ENCODE measurements at regions not wholly inside any gene's neighbourhood (a gene's known extent, or its start where the extent isn't known, plus 50 kb on each side); places are given as distances from the start of the nearest gene placed in this dataset.

DNA sequence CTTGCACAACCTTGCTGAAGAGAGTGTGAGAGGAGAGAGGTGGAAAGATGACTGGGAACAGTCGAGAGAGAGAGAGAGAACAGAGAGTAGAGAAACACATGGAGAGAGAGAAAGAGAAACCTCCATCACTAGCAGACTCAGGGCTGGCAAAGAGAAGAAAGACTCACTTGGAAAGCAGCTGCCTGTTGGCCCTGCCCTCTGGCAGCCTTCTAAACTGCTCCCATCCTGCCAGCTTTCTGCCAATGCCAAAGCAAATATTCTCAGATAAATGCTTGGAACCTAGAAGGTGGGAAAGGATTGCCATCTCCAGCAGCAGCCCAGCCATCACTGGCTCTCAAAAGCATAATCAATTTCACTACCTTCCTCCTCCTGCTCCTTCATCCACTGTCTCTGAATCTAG is 107.9 kb upstream of the WSCD2 start:
- DNase-seq (no peak), ATAC-seq (ENCODE audit: low read depth) (no peak)
- H3K4me1 ChIP-seq (ENCODE audit: control insufficient read depth in 2 of 2, insufficient read depth in 2 of 2, low read length in 2 of 2): no peaks in the 10 kb centered on the region
- H3K79me2 ChIP-seq (ENCODE audit: control insufficient read depth, insufficient read depth, low read length): no peaks in the 10 kb centered on the region
- Mint-ChIP-seq H3K9me3 (ENCODE audit: insufficient read depth) (no peaks in the 10 kb centered on the region), H3K27ac (no peak overlapping the region), H3K4me1 (no peaks in the 10 kb centered on the region), H3K27me3 (peaks cover 6% of the 10 kb centered on the region), H3K4me3 (no peak overlapping the region)
- intact Hi-C loops (cut with micrococcal nuclease): no loop called here
- H3K27ac ChIP-seq (ENCODE audit: low read length in 2 of 2): no peak overlapping the region
- ChIA-PET POLR2A (no interaction called here), CTCF (no interaction called here)
- no CpG with 5 or more reads among the region's 1 CpG for WGBS (ENCODE audit: insufficient coverage)
- peaks cover 0 to 5% (median 0%) of the 10 kb centered on the region in 3 donors for H3K9me3 ChIP-seq (ENCODE audit: control extremely low read depth in 1 of 3, control insufficient read depth in 2 of 3, insufficient read depth in 1 of 3, low read length in 2 of 3)
- H4K20me1 ChIP-seq (ENCODE audit: control insufficient read depth, insufficient read depth, low read length, poor library complexity, severe bottlenecking): no peaks in the 10 kb centered on the region
- H3K4me3 ChIP-seq (ENCODE audit: control extremely low read depth in 1 of 5, extremely low read depth in 1 of 5, insufficient read depth in 1 of 5, low read depth in 2 of 5, low read length in 4 of 5): no peak overlapping the region
- H2AFZ ChIP-seq (ENCODE audit: insufficient read depth, low read depth, low read length, poor library complexity, severe bottlenecking): no peak overlapping the region
- peaks cover 0 to 7% (median 1%) of the 10 kb centered on the region in 4 experiments for H3K27me3 ChIP-seq (replicated peaks in 1 of 4; ENCODE audit: control extremely low read depth in 1 of 4, control insufficient read depth in 3 of 4, insufficient read depth in 4 of 4, low read length in 3 of 4)
- no peaks in the 10 kb centered on the region for H3K36me3 ChIP-seq (replicated peaks in 1 of 2; ENCODE audit: control extremely low read depth in 1 of 2, control insufficient read depth in 1 of 2, extremely low read depth in 1 of 2, insufficient read depth in 2 of 2, low read length in 1 of 2)
- H3K4me2 ChIP-seq (replicated peaks; ENCODE audit: low read depth, low read length, poor library complexity, severe bottlenecking): no peak overlapping the region
- H3K9ac ChIP-seq (ENCODE audit: low read length): no peak overlapping the region
- no peak for TF ChIP-seq EZH2 (IDR thresholded peaks at IDR 0.05; ENCODE audit: borderline replicate concordance, insufficient read depth, low read depth, low read length, poor library complexity, severe bottlenecking)
- TF ChIP-seq, protein P1, sequence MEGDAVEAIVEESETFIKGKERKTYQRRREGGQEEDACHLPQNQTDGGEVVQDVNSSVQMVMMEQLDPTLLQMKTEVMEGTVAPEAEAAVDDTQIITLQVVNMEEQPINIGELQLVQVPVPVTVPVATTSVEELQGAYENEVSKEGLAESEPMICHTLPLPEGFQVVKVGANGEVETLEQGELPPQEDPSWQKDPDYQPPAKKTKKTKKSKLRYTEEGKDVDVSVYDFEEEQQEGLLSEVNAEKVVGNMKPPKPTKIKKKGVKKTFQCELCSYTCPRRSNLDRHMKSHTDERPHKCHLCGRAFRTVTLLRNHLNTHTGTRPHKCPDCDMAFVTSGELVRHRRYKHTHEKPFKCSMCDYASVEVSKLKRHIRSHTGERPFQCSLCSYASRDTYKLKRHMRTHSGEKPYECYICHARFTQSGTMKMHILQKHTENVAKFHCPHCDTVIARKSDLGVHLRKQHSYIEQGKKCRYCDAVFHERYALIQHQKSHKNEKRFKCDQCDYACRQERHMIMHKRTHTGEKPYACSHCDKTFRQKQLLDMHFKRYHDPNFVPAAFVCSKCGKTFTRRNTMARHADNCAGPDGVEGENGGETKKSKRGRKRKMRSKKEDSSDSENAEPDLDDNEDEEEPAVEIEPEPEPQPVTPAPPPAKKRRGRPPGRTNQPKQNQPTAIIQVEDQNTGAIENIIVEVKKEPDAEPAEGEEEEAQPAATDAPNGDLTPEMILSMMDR (IDR thresholded peaks at IDR 0.05): no peak

DNA sequence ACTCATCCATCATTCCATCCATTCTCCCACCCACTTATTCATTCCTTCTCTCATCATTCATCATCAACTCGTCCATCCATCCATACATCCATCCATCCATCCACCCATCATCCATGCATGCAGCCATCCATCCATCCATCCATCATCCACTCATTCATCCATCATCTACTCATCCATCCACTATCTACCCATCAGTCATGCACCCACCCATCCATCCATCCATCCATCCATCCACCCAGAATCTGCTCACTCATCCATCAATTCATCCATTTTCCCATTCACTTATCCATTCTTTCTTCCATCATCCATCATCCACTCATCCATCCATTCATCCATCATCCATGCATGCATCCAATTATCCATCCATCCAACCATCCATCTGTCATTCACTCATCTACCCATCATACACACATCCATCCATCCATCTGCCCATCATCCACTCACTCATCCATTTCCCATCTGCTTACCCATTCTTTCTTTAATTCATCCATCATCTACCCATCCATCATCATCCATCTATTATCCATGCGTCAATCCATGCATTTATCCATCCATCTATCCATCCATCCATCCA is 107.1 kb upstream of the WSCD2 start:
- TF ChIP-seq, protein P1 (IDR thresholded peaks at IDR 0.05): no peak
- no peak overlapping the region for H3K27ac ChIP-seq (ENCODE audit: low read length in 2 of 2)
- ChIA-PET POLR2A (no interaction called here), CTCF (no interaction called here)
- Mint-ChIP-seq H3K9me3 (ENCODE audit: insufficient read depth) (no peaks in the 10 kb centered on the region), H3K27ac (no peak overlapping the region), H3K4me3 (no peak overlapping the region), H3K4me1 (no peaks in the 10 kb centered on the region), H3K27me3 (peaks cover 6% of the 10 kb centered on the region)
- intact Hi-C loops (cut with micrococcal nuclease): no loop called here
- ATAC-seq (ENCODE audit: low read depth) (no peak), DNase-seq (no peak)
- H3K79me2 ChIP-seq (ENCODE audit: control insufficient read depth, insufficient read depth, low read length): no peaks in the 10 kb centered on the region
- H3K4me1 ChIP-seq (ENCODE audit: control insufficient read depth in 2 of 2, insufficient read depth in 2 of 2, low read length in 2 of 2): no peaks in the 10 kb centered on the region
- H3K4me2 ChIP-seq (replicated peaks; ENCODE audit: low read depth, low read length, poor library complexity, severe bottlenecking): no peak overlapping the region
- WGBS (ENCODE audit: insufficient coverage): 88% methylated on average over 2 of the region's 2 CpGs
- no peaks in the 10 kb centered on the region for H3K36me3 ChIP-seq (replicated peaks in 1 of 2; ENCODE audit: control extremely low read depth in 1 of 2, control insufficient read depth in 1 of 2, extremely low read depth in 1 of 2, insufficient read depth in 2 of 2, low read length in 1 of 2)
- no peak overlapping the region for H2AFZ ChIP-seq (ENCODE audit: insufficient read depth, low read depth, low read length, poor library complexity, severe bottlenecking)
- peaks cover 0 to 5% (median 1%) of the 10 kb centered on the region in 4 experiments for H3K27me3 ChIP-seq (replicated peaks in 1 of 4; ENCODE audit: control extremely low read depth in 1 of 4, control insufficient read depth in 3 of 4, insufficient read depth in 4 of 4, low read length in 3 of 4)
- no peak overlapping the region for H3K4me3 ChIP-seq (ENCODE audit: control extremely low read depth in 1 of 5, extremely low read depth in 1 of 5, insufficient read depth in 1 of 5, low read depth in 2 of 5, low read length in 4 of 5)
- H4K20me1 ChIP-seq (ENCODE audit: control insufficient read depth, insufficient read depth, low read length, poor library complexity, severe bottlenecking): no peaks in the 10 kb centered on the region
- peaks cover 0 to 5% (median 0%) of the 10 kb centered on the region in 3 donors for H3K9me3 ChIP-seq (ENCODE audit: control extremely low read depth in 1 of 3, control insufficient read depth in 2 of 3, insufficient read depth in 1 of 3, low read length in 2 of 3)
- H3K9ac ChIP-seq (ENCODE audit: low read length): no peak overlapping the region
